ENCODE measurements at regions not wholly inside any gene's neighbourhood (a gene's known extent, or its start where the extent isn't known, plus 50 kb on each side); places are given as distances from the start of the nearest gene placed in this dataset.
A peak's percentile ranks its signal among the peaks of the same experiment; 100 is the strongest.

- TF ChIP-seq RBM17 (IDR thresholded peaks at IDR 0.05; ENCODE audit: borderline replicate concordance, low read depth, low read length) (no peak), ARID1B (IDR thresholded peaks at IDR 0.05) (peak; percentile 49), PBX2 (CRISPR knock-in tag; IDR thresholded peaks at IDR 0.05; ENCODE audit: low read depth) (no peak), PBX2 (tag; conservative IDR thresholded peaks at IDR 0.05; ENCODE audit: low read depth) (0 out of 2 replicates have a peak, but pooled peaks have one; percentile 6), ATF6 (CRISPR knock-in tag; IDR thresholded peaks at IDR 0.05) (no peak), ZNF384 (IDR thresholded peaks at IDR 0.05; ENCODE audit: low read depth, low read length) (peak; percentile 73), NFIX (CRISPR knock-in tag; IDR thresholded peaks at IDR 0.05; ENCODE audit: low read depth) (no peak), HDAC2 (IDR thresholded peaks at IDR 0.05) (peak; percentile 52; the same call in 1 of the 2 replicates), HDAC8 (tag; IDR thresholded peaks at IDR 0.05) (no peak), JUND (IDR thresholded peaks at IDR 0.05; ENCODE audit: borderline replicate concordance, low read depth, low read length) (0 out of 2 replicates have a peak, but pooled peaks have one; percentile 31), JUND (tag; IDR thresholded peaks at IDR 0.05; ENCODE audit: borderline replicate concordance, low read depth, low read length) (peak; percentile 35; the same call in 1 of the 3 replicates), SETDB1 (IDR thresholded peaks at IDR 0.05; ENCODE audit: low read length) (no peak), PRDM10 (IDR thresholded peaks at IDR 0.05; ENCODE audit: partially characterized antibody) (peak; percentile 84), PHF21A (IDR thresholded peaks at IDR 0.05; ENCODE audit: borderline replicate concordance, low read depth) (peak; percentile 86), ZNF766 (CRISPR knock-in tag; conservative IDR thresholded peaks at IDR 0.05) (peak; percentile 53; the same call in 1 of the 2 replicates), SIN3B (IDR thresholded peaks at IDR 0.05; ENCODE audit: low read depth) (no peak), HINFP (tag; conservative IDR thresholded peaks at IDR 0.05; ENCODE audit: low read depth) (no peak), CCNT2 (IDR thresholded peaks at IDR 0.05; ENCODE audit: borderline replicate concordance, extremely low read depth, insufficient read length, low read depth, low read length) (peak; percentile 48), CBFA2T3 (IDR thresholded peaks at IDR 0.05) (peak; percentile 43)
Observed at GRCh38 chr6:6905961-6906518, 201.7 kb upstream of the RREB1 start (continued).

All from K562 (cell line).